NCI-H1930 (cell line): ENCODE measurements at regions not wholly inside any gene's neighbourhood (a gene's known extent, or its start where the extent isn't known, plus 50 kb on each side); places are given as distances from the start of the nearest gene placed in this dataset.

Experiments
- DNase-seq, 2 experiments: peaks; one replicate each; lab custom pipeline; 2025; lab: John Stamatoyannopoulos, UW

GRCh38 chr12:115215544-115215943 lies 531.6 kb upstream of the TBX3 start:
- no peak for DNase-seq

- no peak for DNase-seq
These were observed 529.6 kb upstream of the TBX3 start for GRCh38 chr12:115213538-115214016.

- no peak for DNase-seq
These were observed 529.1 kb upstream of the TBX3 start for GRCh38 chr12:115213118-115213517.

GRCh38 chr12:115212356-115212755 lies 528.4 kb upstream of the TBX3 start:
- no peak for DNase-seq

- DNase-seq = no peak
These were observed 526.7 kb upstream of the TBX3 start for GRCh38 chr12:115210533-115211252.

GRCh38 chr12:115209230-115209629 lies 525.3 kb upstream of the TBX3 start:
- no peak for DNase-seq

GRCh38 chr12:115208098-115208497 lies 524.1 kb upstream of the TBX3 start:
- DNase-seq = no peak

- no peak for DNase-seq
These were observed 523.4 kb upstream of the TBX3 start for GRCh38 chr12:115207216-115207915.

- DNase-seq = no peak
These were observed 522.8 kb upstream of the TBX3 start for GRCh38 chr12:115206801-115207200.

- no peak for DNase-seq
These were observed 521.9 kb upstream of the TBX3 start for GRCh38 chr12:115205755-115206308.

- no peak for DNase-seq
These were observed 521.2 kb upstream of the TBX3 start for GRCh38 chr12:115204957-115205754.

- no peak for DNase-seq
These were observed 519.7 kb upstream of the TBX3 start for GRCh38 chr12:115203701-115204100.

GRCh38 chr12:115201966-115202365 lies 518.0 kb upstream of the TBX3 start:
- DNase-seq = no peak

GRCh38 chr12:115199831-115200230 lies 515.9 kb upstream of the TBX3 start:
- no peak for DNase-seq

GRCh38 chr12:115194857-115195256 lies 510.9 kb upstream of the TBX3 start:
- DNase-seq = no peak

- no peak for DNase-seq
These were observed 510.5 kb upstream of the TBX3 start for GRCh38 chr12:115194448-115194847.

GRCh38 chr12:115191342-115191741 lies 507.4 kb upstream of the TBX3 start:
- no peak for DNase-seq

GRCh38 chr12:115190010-115190770 lies 506.2 kb upstream of the TBX3 start:
- no peak for DNase-seq

GRCh38 chr12:115185506-115185905 lies 501.5 kb upstream of the TBX3 start:
- DNase-seq = no peak

GRCh38 chr12:115183752-115184151 lies 499.8 kb upstream of the TBX3 start:
- no peak for DNase-seq

- DNase-seq = no peak
These were observed 493.9 kb upstream of the TBX3 start for GRCh38 chr12:115177899-115178298.
